ENCODE measurements at regions not wholly inside any gene's neighbourhood (a gene's known extent, or its start where the extent isn't known, plus 50 kb on each side); places are given as distances from the start of the nearest gene placed in this dataset.

DNA sequence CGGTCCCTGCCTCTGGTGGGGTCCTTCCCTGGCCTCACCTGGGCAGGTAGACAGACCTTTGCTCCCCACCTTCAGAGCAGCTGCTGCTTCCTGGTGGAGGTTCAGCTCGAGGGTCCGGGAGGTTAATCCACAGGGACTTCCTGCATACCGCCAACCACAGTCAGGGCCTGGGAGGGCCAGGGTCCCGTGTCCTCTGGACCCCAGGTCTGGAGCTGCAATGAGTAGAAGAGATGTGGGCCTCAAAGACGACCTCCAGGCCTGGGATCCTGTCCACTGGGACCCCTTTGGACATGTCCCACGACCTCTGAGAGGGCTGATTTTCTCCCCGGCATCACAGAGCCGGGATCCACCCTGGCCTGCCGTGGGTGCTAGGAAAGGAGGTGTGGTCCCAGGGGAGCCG, 223.3 kb upstream of the TCERG1L start:
- peak; percentile 31 for DNase-seq

DNA sequence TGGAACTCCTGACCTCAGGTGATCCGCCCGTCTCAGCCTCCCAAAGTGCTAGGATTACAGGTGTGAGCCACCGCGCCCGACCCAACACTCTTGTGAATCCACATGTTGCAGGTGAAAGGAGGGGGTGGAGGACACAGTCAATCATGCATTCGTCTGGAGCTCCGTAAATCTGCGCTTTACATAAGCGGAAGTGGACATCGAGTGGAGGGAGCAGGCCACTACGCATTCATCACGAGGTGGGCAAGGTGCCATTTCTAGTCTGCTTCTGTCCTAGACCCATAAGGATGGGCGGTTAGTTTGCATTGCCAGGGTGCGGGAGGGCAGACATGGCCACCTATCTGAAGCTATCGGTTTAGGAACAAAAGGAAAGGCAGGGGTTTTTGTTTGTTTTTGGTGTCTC, 225.2 kb upstream of the TCERG1L start:
- peak; percentile 29 for DNase-seq

DNA sequence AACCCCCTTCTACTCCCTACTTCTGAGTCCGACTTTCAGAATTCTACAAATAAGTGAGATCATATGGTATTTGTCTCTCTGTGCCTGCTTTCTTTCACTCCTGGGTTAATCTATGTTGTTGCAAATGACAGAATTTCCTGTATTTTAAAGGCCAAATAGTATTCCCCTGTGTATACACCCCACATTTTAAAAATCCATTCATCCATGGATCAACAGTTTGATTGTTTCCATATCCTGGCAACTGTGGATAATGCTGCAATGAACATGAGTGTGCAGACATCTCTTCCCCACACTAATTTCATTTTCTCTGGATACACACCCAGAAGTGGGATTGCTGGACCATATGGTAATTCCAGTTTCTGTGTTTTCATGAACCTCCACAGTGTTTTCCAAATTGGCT, 225.8 kb upstream of the TCERG1L start:
- no peak for DNase-seq

DNA sequence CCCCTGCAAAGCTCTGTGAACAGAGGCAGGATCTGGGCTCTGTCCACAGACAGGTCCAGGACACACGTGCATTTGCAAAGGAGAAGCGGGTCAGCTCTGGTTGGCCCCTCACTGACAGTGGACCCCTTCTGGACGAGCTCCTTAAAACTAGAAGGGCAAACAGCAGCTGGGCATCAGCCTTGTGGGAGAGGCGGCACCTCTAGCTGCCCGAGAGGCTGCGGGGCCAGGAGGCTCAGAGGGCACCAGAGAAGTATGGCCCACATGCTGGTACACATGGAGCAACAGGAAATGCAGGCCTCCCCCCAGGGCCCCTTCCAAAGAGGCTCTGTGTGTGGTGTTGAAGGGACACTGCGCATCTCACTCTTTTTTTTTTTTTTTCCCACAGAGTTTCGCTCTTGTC, 233.0 kb upstream of the TCERG1L start:
- no peak for DNase-seq

DNA sequence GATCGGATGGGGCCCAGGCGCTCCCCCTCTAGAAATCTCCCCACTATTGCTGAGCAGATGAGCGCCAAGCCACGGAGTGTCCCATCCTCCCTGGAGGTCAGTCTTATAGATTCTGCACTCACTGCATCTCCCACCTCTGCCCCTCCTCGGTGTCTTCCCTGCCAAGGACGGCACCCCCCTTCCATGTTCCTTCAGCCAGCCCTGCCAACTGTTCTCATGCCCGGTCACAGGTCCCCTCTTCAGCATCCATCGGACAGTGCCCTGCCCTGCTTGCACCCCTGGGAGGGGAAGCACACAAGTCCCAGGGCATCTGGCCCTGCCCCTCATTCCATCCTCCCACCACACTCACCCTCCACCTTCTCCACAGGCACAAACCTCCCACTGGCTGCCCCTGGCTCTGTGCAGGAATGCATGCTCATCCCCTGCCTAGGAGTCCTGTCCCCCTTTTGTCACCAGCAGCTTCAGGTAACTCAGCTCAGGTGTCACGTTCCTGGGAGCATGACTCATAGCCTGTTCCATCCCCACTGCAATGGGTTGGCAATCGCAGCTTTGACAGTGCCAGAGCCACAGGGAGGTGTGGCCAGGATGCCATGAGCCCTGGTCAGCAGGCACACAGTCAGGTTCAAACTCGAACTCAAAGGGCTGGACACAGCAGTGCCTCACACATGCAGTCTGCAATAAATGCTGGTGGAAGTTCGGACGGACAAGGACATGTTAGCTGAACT, 234.7 kb upstream of the TCERG1L start:
- DNase-seq: peak; percentile 75

DNA sequence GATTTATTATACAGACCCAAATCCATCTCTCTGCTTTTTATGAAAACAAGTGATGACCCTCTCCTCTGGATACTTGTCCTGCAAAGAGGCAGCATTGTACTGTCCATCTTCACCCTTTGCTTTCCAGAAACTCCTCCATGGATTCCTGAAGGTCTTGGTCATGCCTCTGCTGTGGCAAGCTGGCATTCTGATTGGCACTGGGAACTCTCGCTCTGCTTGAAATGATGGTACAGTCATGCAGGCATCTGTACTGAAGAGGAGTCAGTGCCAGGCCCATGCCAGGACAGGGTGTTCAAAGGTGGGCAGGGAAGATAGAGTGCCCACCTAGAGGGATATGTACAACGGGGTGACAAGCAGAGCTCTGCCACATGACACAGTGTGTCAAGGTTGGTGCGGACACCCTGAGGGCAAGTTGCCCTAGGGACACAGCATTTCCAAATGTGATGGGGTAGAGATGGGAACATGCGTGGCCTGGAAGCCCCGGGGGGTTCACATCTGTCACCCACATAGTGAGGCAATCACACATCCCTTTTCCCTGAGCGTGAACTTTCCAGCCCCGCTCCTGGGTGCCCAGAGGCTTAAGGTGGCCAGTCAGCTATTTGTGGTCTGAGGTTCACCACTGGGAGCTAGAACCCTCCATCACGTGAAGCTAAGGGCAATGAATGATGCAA, 235.7 kb upstream of the TCERG1L start:
- peak; percentile 12 for DNase-seq

DNA sequence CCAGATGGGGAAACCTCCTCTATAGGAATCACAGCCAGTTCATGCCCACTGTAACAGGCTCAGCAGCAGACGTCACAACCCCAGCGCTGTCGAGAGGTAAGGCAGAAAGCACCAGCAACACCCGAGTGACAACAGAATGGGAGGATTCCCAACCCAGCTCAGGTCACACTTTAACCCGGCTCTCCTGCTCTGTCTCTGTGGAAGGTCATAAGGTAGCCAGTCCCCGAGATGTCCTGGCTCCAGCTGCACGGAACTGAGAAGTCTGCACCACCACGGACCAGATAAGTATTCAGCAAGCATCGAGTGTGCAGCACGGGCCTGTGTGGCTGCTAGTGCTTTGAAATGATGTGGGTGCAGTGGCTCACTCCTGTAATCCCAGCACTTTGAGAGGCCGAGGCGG, 236.7 kb upstream of the TCERG1L start:
- no peak for DNase-seq

DNA sequence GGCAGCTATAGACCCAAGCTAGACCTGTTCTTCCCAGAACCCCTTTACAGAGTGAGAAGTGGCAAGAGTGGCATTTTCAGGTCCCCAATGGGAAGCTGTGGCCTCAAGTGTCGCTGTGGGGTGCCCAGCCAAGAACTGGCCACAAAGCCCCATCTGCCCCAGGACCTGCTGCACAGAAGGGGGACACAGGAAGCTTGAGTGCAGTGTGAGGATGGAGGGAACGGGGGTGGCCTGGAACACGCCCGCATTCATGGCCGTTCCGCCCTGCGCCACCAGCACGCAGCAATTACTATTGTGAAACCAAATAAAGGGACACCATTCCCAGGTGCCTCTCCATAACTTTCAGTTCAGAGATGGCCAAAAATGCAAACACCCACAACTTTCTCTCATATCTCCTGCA, 237.6 kb upstream of the TCERG1L start:
- DNase-seq: no peak

DNA sequence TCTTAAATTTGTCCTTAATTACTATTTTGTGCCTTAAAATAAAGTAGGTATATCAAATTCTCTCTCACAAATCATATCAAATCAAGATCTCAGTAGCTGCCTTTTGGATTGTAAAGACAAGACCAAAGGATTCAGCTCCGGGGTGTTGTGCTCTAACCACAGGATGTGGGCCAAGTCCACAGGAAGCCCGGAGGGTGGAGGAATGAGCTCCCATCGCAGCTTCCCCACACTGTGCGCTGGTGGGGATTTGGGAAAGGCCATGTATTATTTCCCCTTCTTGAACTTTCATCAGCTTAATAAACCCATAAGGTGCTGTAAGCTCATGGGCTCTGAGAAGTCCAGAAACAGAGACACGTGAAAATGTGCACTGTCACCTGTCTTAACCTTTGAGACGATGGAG, 241.6 kb upstream of the TCERG1L start:
- peak; percentile 35 for DNase-seq

DNA sequence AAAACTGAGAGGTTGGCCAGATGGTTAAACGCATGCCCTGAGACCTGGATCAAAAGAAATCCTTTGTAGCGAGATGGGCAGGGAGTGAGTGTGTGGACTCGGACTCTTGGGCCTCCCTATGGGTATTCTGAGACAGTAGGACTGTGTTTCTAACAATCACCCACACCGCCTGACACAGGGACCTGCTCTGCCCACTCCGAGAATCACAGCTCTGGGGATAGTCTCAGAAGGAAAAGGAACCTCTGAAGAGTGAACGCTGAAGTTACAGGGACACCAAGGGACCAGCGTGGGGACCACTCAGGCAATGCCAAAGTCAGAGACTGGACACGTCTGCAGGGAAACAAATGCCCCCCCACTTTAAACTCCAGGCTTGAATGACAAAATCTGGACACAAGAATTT, 242.1 kb upstream of the TCERG1L start:
- DNase-seq: peak; percentile 18

DNA sequence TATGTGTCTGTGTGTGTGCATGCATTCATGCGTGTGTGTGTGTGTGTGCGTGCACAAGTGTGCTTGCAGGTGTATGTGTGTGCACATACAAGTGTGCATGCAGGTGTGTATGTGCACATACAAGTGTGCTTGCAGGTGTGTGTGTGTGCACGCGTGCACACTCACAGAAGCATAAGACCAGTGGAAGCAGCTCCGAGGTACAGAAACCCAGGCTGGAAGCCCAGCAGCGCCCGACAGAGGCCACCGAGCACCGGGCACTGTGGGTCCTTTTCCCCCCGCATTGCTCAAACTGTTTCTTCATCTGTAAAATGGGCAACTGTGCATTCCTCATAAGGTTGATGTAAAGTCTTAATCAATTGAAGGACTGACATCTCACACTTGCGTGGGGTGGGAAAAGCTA, 243.3 kb upstream of the TCERG1L start:
- peak; percentile 25 for DNase-seq

DNA sequence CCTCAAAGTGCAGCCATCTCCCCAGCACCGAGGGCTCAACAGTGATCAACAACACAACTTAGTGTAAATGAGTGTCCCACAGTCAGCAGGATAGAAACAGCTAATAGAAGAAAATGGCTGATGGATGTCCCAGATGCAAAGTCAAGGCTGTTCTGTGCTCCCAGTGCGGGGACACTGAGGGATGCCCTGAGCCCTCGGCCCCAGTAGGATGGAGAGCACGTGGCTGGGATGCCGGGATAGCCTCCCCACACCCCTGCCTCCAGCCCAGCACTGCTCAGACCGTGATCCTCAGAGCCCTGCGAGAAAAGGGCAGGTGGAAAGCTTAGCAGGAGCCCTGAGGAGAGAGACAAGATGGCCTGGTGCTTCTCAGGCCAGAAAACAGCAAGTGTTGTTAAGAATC, 243.9 kb upstream of the TCERG1L start:
- peak; percentile 31 for DNase-seq

DNA sequence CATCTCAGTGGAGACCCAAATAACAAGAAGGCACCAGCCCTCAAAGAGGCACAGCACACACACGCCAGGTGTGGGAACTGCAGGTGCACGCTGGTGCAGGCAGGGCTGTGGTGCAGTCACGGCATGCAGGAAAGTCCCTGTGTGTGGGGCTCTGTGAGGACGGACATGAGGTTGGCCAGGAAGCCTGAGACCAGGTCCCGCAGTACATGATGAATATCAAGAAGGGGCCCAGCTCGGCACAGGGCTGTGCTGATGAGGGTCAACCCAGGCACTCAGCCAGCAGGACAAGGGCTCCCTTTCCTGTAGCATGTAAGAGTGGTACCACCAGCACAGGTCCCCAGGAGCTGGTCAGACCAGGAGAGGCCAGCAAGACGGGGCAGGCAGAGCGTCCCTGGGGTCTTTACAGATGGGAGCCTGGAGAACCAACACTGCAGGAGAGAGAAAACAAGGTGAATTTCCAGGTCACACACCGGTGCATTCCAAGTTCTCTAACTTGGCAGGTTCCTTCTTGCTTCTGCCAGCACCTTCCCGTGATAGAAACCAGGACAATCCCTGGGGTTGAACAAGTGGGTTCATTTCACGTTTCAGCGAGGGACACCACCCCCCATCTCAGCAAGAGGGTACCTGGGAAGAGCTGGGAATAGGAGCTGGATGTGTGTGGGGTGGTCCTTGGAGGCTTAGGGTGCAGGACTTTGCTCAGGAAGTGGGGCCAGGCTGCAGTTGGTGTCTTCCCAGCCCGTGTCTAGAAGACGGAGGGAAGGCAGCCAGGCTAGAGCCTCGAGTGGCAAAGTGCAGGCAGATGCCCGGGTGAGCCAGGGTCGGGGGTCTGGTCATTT, 244.8 kb upstream of the TCERG1L start:
- DNase-seq: peak; percentile 42

DNA sequence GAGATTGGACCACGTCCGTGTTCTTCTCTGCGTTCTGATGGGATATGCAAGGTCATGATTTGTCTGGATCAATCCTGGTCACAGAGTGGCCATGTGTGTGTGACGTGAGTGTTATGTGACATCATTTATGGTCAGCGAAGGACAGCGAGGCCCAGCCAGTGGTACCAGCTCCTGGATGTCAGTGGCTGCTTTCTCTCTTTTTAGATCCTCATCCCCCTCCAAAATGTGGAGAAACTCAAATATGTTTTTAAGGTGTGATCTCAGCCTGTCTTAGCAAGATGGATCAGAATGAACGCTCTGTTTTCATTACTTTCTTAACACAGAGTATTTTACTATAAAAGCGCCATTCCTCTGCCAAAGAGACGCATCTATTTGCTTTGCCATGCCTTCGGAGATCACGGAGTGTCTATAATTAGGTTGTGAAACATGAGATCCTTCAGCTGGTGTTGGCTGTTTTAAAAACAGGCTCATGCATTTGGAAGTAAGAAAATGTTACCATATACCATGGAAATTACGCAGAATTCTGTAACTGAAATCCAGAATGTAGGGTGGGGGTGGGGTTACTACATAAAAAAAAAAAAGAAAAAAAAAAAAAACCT, 245.5 kb upstream of the TCERG1L start:
- peak; percentile 17 for DNase-seq

DNA sequence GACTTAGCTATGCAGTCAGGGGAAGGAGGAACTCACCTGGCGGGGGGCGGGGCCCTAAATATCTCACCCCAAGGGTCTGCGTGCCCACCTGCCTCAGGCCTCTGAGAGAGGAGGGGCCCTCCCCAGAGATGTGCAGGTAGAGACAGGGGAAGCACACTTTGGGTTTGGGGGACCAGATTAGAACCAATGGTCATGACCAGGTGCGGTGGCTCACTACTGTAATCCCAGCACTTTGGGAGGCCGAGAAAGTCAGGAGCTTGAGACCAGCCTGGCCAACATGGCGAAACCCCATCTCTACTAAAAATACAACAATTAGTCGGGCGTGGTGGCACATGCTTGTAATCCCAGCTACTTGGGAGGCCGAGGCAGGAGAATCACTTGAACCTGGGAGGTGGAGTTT, 246.4 kb upstream of the TCERG1L start:
- DNase-seq: peak; percentile 34

DNA sequence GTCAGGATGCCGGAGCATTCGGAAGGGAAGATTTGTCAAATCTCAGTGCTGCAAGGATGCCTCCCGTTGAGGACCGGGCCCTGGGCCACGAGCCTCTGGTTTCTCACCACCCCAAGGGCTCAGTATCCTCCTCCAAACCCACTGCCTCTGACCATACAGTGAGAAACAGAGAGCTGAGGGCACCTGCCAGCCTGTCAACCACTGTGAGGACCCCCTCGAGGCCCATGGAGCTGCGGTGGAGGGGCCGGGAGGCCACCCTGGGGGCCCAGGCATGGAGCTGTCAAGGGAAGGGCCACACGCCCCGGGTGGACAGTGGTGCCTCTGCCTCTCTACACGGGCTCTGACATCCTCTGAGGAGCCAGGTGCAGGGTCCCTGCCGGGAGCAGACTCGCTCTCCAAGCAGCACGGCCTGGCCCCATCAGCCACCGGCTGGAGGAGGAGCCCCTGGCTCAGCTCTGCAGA, 248.0 kb upstream of the TCERG1L start:
- DNase-seq: peak; percentile 38

DNA sequence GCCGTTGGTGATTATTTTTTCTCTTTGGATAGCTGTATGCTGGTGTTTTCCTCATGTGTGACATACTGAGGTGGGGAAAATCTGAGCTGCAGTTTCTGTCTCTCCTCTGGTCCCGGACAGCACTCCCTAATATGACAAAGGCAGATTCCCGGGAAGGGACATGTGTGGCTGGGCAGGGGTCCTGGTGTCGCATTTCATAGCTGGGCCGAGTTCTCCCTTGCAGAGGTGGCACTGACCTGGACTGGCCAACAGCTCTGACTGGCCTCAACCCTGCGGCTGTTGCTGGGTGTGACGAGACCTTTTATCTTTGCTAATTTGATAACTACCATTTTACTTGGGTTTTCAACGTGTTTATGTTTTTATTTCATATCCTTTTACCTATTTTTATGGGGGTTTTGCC, 248.6 kb upstream of the TCERG1L start:
- peak; percentile 44 for DNase-seq

DNA sequence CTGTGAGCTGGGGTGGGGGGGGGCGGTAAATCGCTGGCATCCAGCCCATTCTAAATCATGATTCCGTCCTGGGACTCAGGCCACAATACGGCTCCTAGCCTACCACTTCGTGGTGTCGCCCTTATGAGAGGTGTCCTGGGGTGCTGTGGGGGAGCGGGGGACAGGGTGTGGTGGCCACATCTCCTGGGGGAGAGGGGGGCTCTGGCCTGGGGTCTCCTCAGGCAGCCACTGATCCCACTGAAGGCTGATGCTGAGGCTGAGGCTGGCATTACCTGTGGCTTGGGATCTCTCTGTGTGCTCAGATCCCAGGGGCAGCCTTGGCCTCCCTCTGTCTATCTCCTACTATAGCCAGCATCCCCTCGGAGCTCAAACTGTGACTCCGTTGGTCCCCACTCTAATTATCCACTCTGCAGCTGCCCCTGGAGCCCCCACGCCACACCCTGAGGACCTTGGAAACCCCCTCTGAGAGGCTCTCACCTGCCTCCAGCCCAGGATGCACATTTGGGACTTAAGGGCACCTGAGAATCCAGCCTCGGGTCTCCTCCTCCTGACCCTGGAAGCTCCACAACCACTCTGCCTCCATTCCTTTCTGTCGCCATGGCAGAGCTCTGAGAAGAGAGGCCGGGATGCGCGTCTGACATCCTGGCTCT, 249.3 kb upstream of the TCERG1L start:
- peak; percentile 33 for DNase-seq

DNA sequence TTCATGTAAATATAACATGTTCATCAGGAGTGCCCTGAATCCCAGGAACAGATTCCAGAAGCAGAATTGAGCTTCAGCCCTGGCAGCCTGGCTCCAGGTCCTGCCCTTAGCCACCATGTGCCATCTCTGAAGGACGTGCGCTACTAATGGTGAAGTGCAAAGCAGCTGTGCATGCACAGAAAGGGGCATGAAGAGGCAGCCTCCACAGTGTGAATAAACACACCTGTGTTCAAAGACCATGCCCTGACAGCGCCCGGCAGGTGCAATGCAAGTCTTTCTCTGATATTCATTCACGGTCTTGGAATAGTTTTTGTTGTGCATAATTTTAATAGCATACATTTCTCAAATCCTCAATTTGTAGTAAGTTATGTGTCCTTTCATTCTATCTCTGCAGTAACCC, 250.4 kb upstream of the TCERG1L start:
- DNase-seq: peak; percentile 22

DNA sequence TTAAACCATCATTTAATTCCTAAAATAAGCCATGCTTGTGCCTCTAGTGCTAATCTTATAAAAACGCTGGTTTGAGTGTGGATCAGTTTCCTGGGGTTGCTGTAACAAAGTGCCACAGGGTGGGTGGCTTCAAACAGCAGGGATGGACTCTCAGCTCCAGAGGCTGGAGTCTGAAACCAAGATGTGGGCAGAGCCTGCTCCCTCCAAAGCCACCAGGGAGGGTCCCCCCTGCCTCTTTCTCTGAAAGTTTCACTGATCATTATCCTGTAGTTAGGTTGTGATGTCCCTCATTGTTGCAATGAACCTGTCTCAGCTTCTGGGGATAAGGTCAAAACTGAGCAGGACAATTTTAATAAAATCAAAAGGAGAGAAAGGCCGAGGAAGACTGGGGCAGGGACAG, 251.9 kb upstream of the TCERG1L start:
- peak; percentile 9 for DNase-seq

DNA sequence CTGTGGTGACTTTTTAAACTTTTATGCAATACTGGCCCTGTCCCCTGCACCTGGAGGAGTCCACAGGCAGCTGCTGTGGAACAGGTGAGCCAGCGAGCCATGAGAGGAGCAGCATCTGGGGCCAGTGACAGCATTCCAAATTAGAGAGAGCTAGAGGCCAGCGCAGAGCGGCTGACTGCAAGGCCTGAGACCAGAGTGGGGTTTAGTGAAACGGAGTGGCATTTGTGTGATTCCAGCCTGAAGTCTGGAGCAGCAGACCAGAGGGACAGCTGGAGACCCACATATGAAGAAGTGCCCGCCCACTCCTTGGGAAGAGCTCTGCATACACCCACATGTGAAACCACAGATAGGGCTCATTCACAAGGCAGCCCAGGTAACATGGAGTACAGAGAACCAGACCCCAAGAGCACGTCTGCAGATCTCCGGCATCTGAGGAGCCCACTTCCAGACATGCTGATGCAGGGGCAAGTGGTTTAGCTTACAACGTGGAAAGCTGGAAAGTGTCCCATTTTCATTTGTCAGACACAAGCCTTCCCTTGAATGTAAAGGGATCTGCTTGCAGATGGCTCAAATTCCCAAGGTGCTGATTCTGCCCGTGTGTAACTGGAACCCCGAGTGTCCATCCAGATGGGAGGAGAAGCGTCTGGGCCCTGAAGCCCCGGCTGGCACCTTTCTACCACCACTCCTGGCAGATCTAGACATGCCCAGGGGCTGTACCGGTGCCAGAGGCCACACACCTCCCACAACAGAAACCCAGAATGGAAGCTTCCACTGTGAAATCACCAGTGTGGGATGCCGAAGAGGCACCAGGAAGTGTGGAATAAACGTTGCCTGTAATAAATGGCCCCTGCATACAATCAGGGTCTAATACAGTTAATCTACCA, 256.0 kb upstream of the TCERG1L start:
- DNase-seq: peak; percentile 40

DNA sequence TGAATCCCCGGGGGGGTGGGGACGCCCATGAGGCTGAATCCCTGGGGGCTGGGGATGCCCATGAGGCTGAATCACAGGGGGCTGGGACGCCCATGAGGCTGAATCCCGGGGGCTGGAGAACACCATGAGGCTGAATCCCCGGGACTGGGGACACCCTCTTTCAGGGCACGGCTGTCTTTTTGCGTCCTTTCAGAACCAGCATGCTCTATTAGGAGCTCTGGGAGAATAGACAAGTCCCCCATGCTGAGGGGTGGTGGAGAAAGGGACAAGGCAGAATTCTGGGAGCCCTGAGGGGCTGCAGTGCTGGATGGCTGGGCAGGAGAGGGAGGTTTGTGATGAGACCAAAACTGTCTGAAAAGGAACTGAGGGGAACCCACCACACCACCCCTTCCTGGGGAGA, 257.3 kb upstream of the TCERG1L start:
- DNase-seq: peak; percentile 43
